IMR-90 (cell line): ENCODE measurements at regions not wholly inside any gene's neighbourhood (a gene's known extent, or its start where the extent isn't known, plus 50 kb on each side); places are given as distances from the start of the nearest gene placed in this dataset.

Source experiments
- ATAC-seq: fragments of 200-7000 bp; cut with Tn5 transposase; 2 replicates; pipeline ENCODE4 v1.9.1; 2020; ENCODE audit warnings: low read depth, mild to moderate bottlenecking, moderate library complexity
- BruUV-seq: library from RNA; stranded (reverse); fragments of 400-500 nt; replicated peaks from 2 replicates; lab custom pipeline; 2021; lab: Mats Ljungman, UMichigan
- CTCF ChIA-PET: fragments of 300-600 bp; formaldehyde crosslinking; extraction: SDS; loops from one replicate; lab custom pipeline; 2021; ENCODE audit warnings: antibody characterized with exemption; lab: Yijun Ruan, JAX
- POLR2A ChIA-PET: fragments of 300-600 bp; sonication (Branson Sonifier 250); formaldehyde crosslinking; loops from one replicate; lab custom pipeline; 2022; ENCODE audit warnings: antibody characterized with exemption; ENCODE audit not compliant: unreplicated experiment; lab: Charles Lee
- DNase-seq: peaks from one replicate; pipeline ENCODE4 v3.0.0; 2013
- H2AFZ ChIP-seq: replicated peaks from 2 replicates; pipeline ENCODE3; 2013; ENCODE audit warnings: low read length, mild to moderate bottlenecking; ENCODE audit not compliant: poor library complexity
- H2AK5ac ChIP-seq: 2 replicates; pipeline ENCODE4 v1.6.1; 2013; ENCODE audit warnings: low read depth, low read length, inconsistent platforms
- H2AK9ac ChIP-seq: replicated peaks from 2 replicates; pipeline ENCODE3; 2013; ENCODE audit warnings: mild to moderate bottlenecking, low read depth, low read length, moderate library complexity; ENCODE audit not compliant: poor library complexity
- H2BK120ac ChIP-seq: 2 replicates; pipeline ENCODE4 v1.6.1; 2013; ENCODE audit warnings: low read depth, low read length, inconsistent platforms
- H2BK15ac ChIP-seq: 3 replicates; pipeline ENCODE4 v1.6.1; 2013; ENCODE audit warnings: low read depth, low read length, inconsistent platforms
- H2BK20ac ChIP-seq: 2 replicates; pipeline ENCODE4 v1.6.1; 2013; ENCODE audit warnings: low read depth, mild to moderate bottlenecking, inconsistent platforms, low read length, moderate library complexity
- H2BK5ac ChIP-seq: 2 replicates; pipeline ENCODE4 v1.6.1; 2013; ENCODE audit warnings: mild to moderate bottlenecking, low read depth, low read length, inconsistent platforms; ENCODE audit not compliant: poor library complexity, severe bottlenecking
- H3K14ac ChIP-seq: replicated peaks from 2 replicates; pipeline ENCODE4 v1.6.1; 2013; ENCODE audit warnings: low read depth, low read length, inconsistent platforms
- H3K18ac ChIP-seq: 2 replicates; pipeline ENCODE4 v1.6.1; 2013; ENCODE audit warnings: low read depth, low read length, control low read depth
- H3K23ac ChIP-seq: 2 replicates; pipeline ENCODE4 v1.6.1; 2013; ENCODE audit warnings: low read depth, low read length, inconsistent platforms
- H3K27ac ChIP-seq: 2 replicates; pipeline ENCODE4 v1.5.1; 2013; ENCODE audit warnings: mild to moderate bottlenecking, control low read depth, low read length; ENCODE audit not compliant: insufficient read depth
- H3K27me3 ChIP-seq: 2 replicates; pipeline ENCODE4 v1.6.1; 2013; ENCODE audit warnings: low read length; ENCODE audit not compliant: control insufficient read depth, insufficient read depth
- H3K36me3 ChIP-seq: 2 replicates; pipeline ENCODE4 v1.6.1; 2013; ENCODE audit warnings: low read length, mixed read lengths; ENCODE audit not compliant: control insufficient read depth, insufficient read depth
- H3K4ac ChIP-seq: 2 replicates; pipeline ENCODE4 v1.6.1; 2013; ENCODE audit warnings: low read depth, low read length, inconsistent platforms
- H3K4me1 ChIP-seq: 2 replicates; pipeline ENCODE4 v1.6.1; 2013; ENCODE audit warnings: low read length, mixed read lengths; ENCODE audit not compliant: control insufficient read depth, insufficient read depth
- H3K4me2 ChIP-seq: 2 replicates; pipeline ENCODE4 v1.6.1; 2013; ENCODE audit warnings: low read depth, mild to moderate bottlenecking, control low read depth, low read length, moderate library complexity
- H3K4me3 ChIP-seq: 2 replicates; pipeline ENCODE4 v1.5.1; 2013; ENCODE audit warnings: low read depth, mild to moderate bottlenecking, control low read depth, low read length, moderate library complexity; ENCODE audit not compliant: insufficient read depth
- H3K56ac ChIP-seq: 2 replicates; pipeline ENCODE4 v1.6.1; 2013; ENCODE audit warnings: low read length, inconsistent platforms; ENCODE audit not compliant: insufficient read depth; ENCODE audit errors: extremely low read depth
- H3K79me1 ChIP-seq, 2 experiments: 2 replicates each; pipeline ENCODE4 v1.6.1; 2013; ENCODE audit warnings: low read length in 2 of 2, inconsistent platforms in 1 of 2, low read depth in 1 of 2
- H3K9ac ChIP-seq: 2 replicates; pipeline ENCODE4 v1.6.1; 2013; ENCODE audit warnings: low read depth, low read length, control low read depth
- H3K9me1 ChIP-seq: 2 replicates; pipeline ENCODE4 v1.6.1; 2013; ENCODE audit warnings: low read length, inconsistent platforms; ENCODE audit not compliant: insufficient read depth
- H3K9me3 ChIP-seq: 2 replicates; pipeline ENCODE4 v1.6.1; 2013; ENCODE audit warnings: low read length; ENCODE audit not compliant: control insufficient read depth, insufficient read depth
- H4K20me1 ChIP-seq: 2 replicates; pipeline ENCODE4 v1.6.1; 2013; ENCODE audit warnings: low read length, inconsistent platforms; ENCODE audit not compliant: insufficient read depth
- H4K5ac ChIP-seq: 2 replicates; pipeline ENCODE4 v1.6.1; 2013; ENCODE audit warnings: mild to moderate bottlenecking, low read depth, low read length, control low read depth
- H4K8ac ChIP-seq, 2 experiments: 2 replicates each; pipeline ENCODE4 v1.6.1; 2013; ENCODE audit warnings: low read depth in 2 of 2, low read length in 2 of 2, control low read depth in 1 of 2, inconsistent platforms in 1 of 2
- H4K91ac ChIP-seq: 2 replicates; pipeline ENCODE4 v1.6.1; 2013; ENCODE audit warnings: low read depth, low read length, inconsistent platforms; ENCODE audit not compliant: insufficient read depth
- CEBPB ChIP-seq: IDR thresholded peaks from 2 replicates; pipeline ENCODE4 v1.6.1; 2012; ENCODE audit warnings: low read depth, low read length, improper control_type of control experiment
- RFX5 ChIP-seq: IDR thresholded peaks from 2 replicates; pipeline ENCODE4 v1.8.0; 2012; ENCODE audit warnings: low read depth, mild to moderate bottlenecking, low read length, moderate library complexity
- WGBS, 2 experiments: methylation state at CpG; one replicate each; pipeline versions ENCODE4 v1.1.5 to v1.1.7; 2013; ENCODE audit warnings: missing lambda C conversion rate in 2 of 2; ENCODE audit not compliant: insufficient read length in 1 of 2; ENCODE audit errors: extremely low coverage in 2 of 2; 5-methylcytosine and 5-hydroxymethylcytosine counted together
- dilution Hi-C: fragments of 300-500 bp; cut with HindIII; formaldehyde crosslinking; loops from one replicate; pipeline ENCODE4 v1.14.3; 2018; ENCODE audit warnings: low sequenced_read_pairs; ENCODE audit not compliant: unreplicated experiment
- in situ Hi-C: fragments of 300-500 bp; cut with MboI; formaldehyde crosslinking; loops from 3 replicates; pipeline ENCODE4 v1.14.3; 2019; ENCODE audit warnings: low sequenced_read_pairs, inconsistent platforms, mixed read lengths
- intact Hi-C: fragments of 100-400 bp; cut with micrococcal nuclease; formaldehyde crosslinking; loops from 2 replicates; pipeline ENCODE4 v1.10.0; 2022

- intact Hi-C loops: no loop called here
These were observed 252.0 kb downstream of the RASEF start for GRCh38 chr9:82810915-82811314.

More at GRCh38 chr9:82810915-82811314, 252.0 kb downstream of the RASEF start:
- Histone ChIP-seq H3K4ac (no peak overlapping the region), H3K9me1 (no peaks in the 10 kb centered on the region), H3K18ac (no peak overlapping the region), H2BK5ac (no peak overlapping the region), H3K4me2 (no peak overlapping the region), H4K5ac (no peak overlapping the region), H3K9ac (no peak overlapping the region), H4K8ac (no peak overlapping the region), H3K27ac (no peak overlapping the region), H3K56ac (no peak overlapping the region), H4K20me1 (no peaks in the 10 kb centered on the region), H2BK20ac (no peak overlapping the region), H3K27me3 (no peaks in the 10 kb centered on the region), H3K36me3 (no peaks in the 10 kb centered on the region), H2BK120ac (no peak overlapping the region), H2AFZ (no peak overlapping the region), H2BK15ac (no peak overlapping the region), H3K79me1 (no peaks in the 10 kb centered on the region), H3K23ac (no peak overlapping the region), H3K4me3 (no peak overlapping the region), H4K91ac (no peak overlapping the region), H3K14ac (no peak overlapping the region), H2AK9ac (no peak overlapping the region), H2AK5ac (no peak overlapping the region), H3K4me1 (no peaks in the 10 kb centered on the region), H3K9me3 (peaks cover under 1% of the 10 kb centered on the region; the same call in 1 of the 2 replicates)
- peak; percentile 40; the same call in 1 of the 2 replicates for ATAC-seq
- in situ Hi-C loops (no loop called here), dilution Hi-C loops (no loop called here)
- DNase-seq: peak; percentile 62
- CTCF ChIA-PET: no interaction called here
- BruUV-seq: no TSS peak
- WGBS, 2 experiments: no CpG with 5 or more reads among the region's 1 CpG
- POLR2A ChIA-PET: no interaction called here
- TF ChIP-seq RFX5 (no peak), CEBPB (peak; percentile 25; the same call in 1 of the 2 replicates)
